ENCODE measurements at regions not wholly inside any gene's neighbourhood (a gene's known extent, or its start where the extent isn't known, plus 50 kb on each side); places are given as distances from the start of the nearest gene placed in this dataset.
"Not testable (repeated sequence)": the region's sequence is repeated elsewhere in the genome, so short reads cannot be mapped to it uniquely, and the experiment has no call there.

DNA sequence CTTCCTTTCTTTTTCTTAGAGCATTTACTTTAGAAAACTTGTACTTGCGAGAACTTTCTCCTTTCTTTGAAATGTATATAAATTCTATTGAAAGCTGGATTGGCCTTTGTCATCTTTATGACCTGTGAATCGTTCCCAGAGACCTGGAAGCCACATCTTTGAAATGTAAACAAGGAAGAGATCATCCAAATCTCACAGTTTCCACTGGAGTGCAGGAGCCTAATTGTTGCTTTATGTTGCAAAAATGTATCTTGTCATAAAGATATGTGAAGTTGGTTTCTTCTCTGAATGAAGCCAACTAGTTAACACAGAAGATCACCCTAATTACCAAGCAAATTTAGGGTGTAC lies 1101.8 kb downstream of the TAF11L14 start:
- Mint-ChIP-seq H3K36me3 (ENCODE audit: low read depth) (peaks cover 44% of the 10 kb centered on the region), H3K4me1 (peaks cover 23% of the 10 kb centered on the region), H3K27me3 (no peaks in the 10 kb centered on the region), H3K4me3 (no peak overlapping the region), H3K9me3 (no peaks in the 10 kb centered on the region), H3K27ac (no peak overlapping the region)
- TF ChIP-seq, protein P1, sequence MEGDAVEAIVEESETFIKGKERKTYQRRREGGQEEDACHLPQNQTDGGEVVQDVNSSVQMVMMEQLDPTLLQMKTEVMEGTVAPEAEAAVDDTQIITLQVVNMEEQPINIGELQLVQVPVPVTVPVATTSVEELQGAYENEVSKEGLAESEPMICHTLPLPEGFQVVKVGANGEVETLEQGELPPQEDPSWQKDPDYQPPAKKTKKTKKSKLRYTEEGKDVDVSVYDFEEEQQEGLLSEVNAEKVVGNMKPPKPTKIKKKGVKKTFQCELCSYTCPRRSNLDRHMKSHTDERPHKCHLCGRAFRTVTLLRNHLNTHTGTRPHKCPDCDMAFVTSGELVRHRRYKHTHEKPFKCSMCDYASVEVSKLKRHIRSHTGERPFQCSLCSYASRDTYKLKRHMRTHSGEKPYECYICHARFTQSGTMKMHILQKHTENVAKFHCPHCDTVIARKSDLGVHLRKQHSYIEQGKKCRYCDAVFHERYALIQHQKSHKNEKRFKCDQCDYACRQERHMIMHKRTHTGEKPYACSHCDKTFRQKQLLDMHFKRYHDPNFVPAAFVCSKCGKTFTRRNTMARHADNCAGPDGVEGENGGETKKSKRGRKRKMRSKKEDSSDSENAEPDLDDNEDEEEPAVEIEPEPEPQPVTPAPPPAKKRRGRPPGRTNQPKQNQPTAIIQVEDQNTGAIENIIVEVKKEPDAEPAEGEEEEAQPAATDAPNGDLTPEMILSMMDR (IDR thresholded peaks at IDR 0.05): no peak
- ChIA-PET CTCF (no interaction called here), POLR2A (no interaction called here)
- DNase-seq (no peak), ATAC-seq (ENCODE audit: low read depth) (no peak)
- intact Hi-C loops (cut with micrococcal nuclease): no loop called here

DNA sequence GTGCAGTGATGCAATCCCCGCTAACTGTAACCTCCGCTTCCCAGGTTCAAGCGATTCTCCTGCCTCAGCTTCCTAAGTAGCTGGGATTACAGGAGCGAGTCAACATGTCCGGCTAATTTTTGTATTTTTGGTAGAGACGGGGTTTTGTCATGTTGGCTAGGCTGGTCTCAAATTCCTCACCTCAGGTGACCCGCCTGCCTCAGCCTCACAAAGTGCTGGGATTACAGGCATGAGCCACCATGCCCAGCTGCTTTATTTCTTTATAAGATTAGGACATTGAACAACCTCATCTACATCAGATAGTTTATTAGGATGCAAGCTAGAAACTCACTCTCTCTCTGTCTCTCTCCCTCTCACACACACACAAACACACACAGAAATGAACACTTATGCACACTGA lies 1102.5 kb downstream of the TAF11L14 start:
- H3K27ac Mint-ChIP-seq: not testable (repeated sequence)
- POLR2A ChIA-PET: interaction anchor here (0.8 kb wide), 1 partner anchor 9 kb away, joined by 3 read pairs; no protein-coding TSS in a partner anchor

DNA sequence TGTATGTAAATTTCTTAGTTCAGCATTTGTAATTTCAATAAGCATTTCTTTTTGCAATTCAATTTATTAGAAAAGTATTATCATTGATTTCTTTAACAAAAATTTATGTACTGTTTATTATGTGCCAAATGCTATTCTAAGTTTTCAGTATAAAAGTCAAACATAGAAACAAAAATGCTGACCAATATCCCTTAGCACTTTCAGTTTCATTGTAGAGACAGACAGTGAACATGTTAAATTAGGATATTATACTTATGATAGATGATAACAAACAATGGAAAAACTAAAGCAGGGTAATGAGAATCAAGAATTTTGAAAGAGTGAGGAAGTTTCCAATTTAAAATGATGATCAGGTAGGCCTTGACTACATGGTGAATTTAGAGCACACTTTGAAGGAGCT lies 1106.0 kb downstream of the TAF11L14 start:
- ATAC-seq (ENCODE audit: low read depth): no peak
- Mint-ChIP-seq H3K27me3 (no peaks in the 10 kb centered on the region), H3K9me3 (no peaks in the 10 kb centered on the region), H3K27ac (no peak overlapping the region), H3K4me3 (no peak overlapping the region), H3K36me3 (ENCODE audit: low read depth) (peaks cover 34% of the 10 kb centered on the region), H3K4me1 (peaks cover 53% of the 10 kb centered on the region)
- ChIA-PET CTCF (interaction anchor here (1.0 kb wide), 1 partner anchor 41 kb away, joined by 7 read pairs; no protein-coding TSS in a partner anchor), POLR2A (no interaction called here)
- intact Hi-C loops (cut with micrococcal nuclease): loop anchor here (2.0 kb wide), 1 partner anchor 14 kb away; no protein-coding TSS in a partner anchor
- no peak for DNase-seq
- TF ChIP-seq, protein P1 (IDR thresholded peaks at IDR 0.05): no peak

More for the DNA sequence above, 1102.5 kb downstream of the TAF11L14 start:
- DNase-seq; ATAC-seq (ENCODE audit: low read depth); intact Hi-C loops (cut with micrococcal nuclease); H3K27me3 Mint-ChIP-seq; CTCF ChIA-PET; H3K9me3 Mint-ChIP-seq; H3K4me3 Mint-ChIP-seq: not testable (repeated sequence)
- Mint-ChIP-seq H3K4me1 (peaks cover 27% of the 10 kb centered on the region), H3K36me3 (ENCODE audit: low read depth) (peaks cover 43% of the 10 kb centered on the region)

DNA sequence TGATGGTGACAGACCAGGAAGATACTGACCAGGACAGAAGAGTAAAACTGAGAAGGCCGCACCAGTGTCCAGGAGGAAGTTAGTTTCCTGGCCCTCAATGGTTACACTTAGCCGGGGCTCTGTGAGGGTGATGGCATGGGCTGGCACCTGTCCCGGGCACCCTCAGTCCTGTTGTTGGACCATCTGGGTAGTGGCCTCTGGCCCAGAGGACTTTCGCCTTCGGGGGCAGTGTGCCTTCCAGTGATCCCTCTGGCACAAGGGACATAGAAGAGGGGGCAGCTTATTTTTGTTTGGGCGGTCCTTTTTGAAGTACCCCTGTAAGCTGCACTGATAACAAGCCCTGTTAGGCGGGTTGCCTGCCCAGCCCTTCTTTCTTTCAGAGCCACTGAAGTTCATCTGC lies 1108.6 kb downstream of the TAF11L14 start:
- intact Hi-C loops (cut with micrococcal nuclease): no loop called here
- peak overlapping the region; percentile 5 for H3K4me3 Mint-ChIP-seq
- H3K27ac Mint-ChIP-seq: no peak overlapping the region
- TF ChIP-seq, protein P1 (IDR thresholded peaks at IDR 0.05): no peak
- H3K4me1 Mint-ChIP-seq: peaks cover 67% of the 10 kb centered on the region
- peaks cover 33% of the 10 kb centered on the region for H3K36me3 Mint-ChIP-seq (ENCODE audit: low read depth)
- no peaks in the 10 kb centered on the region for H3K9me3 Mint-ChIP-seq
- H3K27me3 Mint-ChIP-seq: no peaks in the 10 kb centered on the region
- ChIA-PET CTCF (no interaction called here), POLR2A (no interaction called here)
- no peak for DNase-seq
- ATAC-seq (ENCODE audit: low read depth): no peak

DNA sequence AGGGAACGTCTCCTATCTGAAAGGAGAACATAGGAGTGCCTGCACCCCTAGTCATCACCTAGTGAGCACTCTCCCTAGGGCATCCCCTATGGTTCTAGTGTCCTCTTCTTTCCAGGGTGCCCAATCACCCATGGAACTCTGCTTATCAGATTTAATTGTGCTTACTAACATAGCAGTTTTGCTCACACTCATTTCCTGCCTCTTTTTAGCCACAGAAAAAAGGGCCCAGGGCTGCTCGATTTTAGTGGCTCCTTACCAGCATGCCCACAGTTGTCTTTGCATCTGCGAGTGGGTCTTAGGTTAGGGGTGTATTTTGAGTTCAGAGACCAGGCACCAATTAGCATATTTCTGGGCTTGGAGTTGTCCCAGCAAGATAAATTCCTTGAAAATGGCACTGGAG lies 1110.2 kb downstream of the TAF11L14 start:
- H3K27ac Mint-ChIP-seq: peak overlapping the region; percentile 95
- ChIA-PET POLR2A (no interaction called here), CTCF (no interaction called here)
- H3K9me3 Mint-ChIP-seq: no peaks in the 10 kb centered on the region
- H3K27me3 Mint-ChIP-seq: no peaks in the 10 kb centered on the region
- DNase-seq (no peak), ATAC-seq (ENCODE audit: low read depth) (no peak)
- peaks cover 64% of the 10 kb centered on the region for H3K4me1 Mint-ChIP-seq
- TF ChIP-seq, protein P1 (IDR thresholded peaks at IDR 0.05): no peak
- peaks cover 24% of the 10 kb centered on the region for H3K36me3 Mint-ChIP-seq (ENCODE audit: low read depth)
- peak overlapping the region; percentile 94 for H3K4me3 Mint-ChIP-seq
- intact Hi-C loops (cut with micrococcal nuclease): no loop called here

All from activated B cell treated with CpG ODN at 0.5 μM for 24 hours (primary cell).